ENCODE measurements at regions not wholly inside any gene's neighbourhood (a gene's known extent, or its start where the extent isn't known, plus 50 kb on each side); places are given as distances from the start of the nearest gene placed in this dataset.

- TF ChIP-seq CTCF (IDR thresholded peaks at IDR 0.05; ENCODE audit: low read length, missing control alignments) = no peak
- H3K4me3 ChIP-seq (replicated peaks; ENCODE audit: low read depth, low read length) = no peak overlapping the region
- no peak for DNase-seq (ENCODE audit: low read depth)
Measured at GRCh38 chr13:89217813-89218212, 1546.6 kb downstream of the SLITRK5 start.

GRCh38 chr13:89221557-89222158 lies 1550.5 kb downstream of the SLITRK5 start:
- no peak overlapping the region for H3K4me3 ChIP-seq (replicated peaks; ENCODE audit: low read depth, low read length)
- TF ChIP-seq CTCF (IDR thresholded peaks at IDR 0.05; ENCODE audit: low read length, missing control alignments) = no peak
- no peak for DNase-seq (ENCODE audit: low read depth)

- no peak overlapping the region for H3K4me3 ChIP-seq (replicated peaks; ENCODE audit: low read depth, low read length)
- peak; percentile 12 for DNase-seq (ENCODE audit: low read depth)
- TF ChIP-seq CTCF (IDR thresholded peaks at IDR 0.05; ENCODE audit: low read length, missing control alignments) = no peak
Measured at GRCh38 chr13:89227356-89227755, 1556.2 kb downstream of the SLITRK5 start.

- H3K4me3 ChIP-seq (replicated peaks; ENCODE audit: low read depth, low read length) = no peak overlapping the region
- TF ChIP-seq CTCF (IDR thresholded peaks at IDR 0.05; ENCODE audit: low read length, missing control alignments) = no peak
- no peak for DNase-seq (ENCODE audit: low read depth)
Measured at GRCh38 chr13:89238496-89238895, 1567.3 kb downstream of the SLITRK5 start.

- DNase-seq (ENCODE audit: low read depth) = peak; percentile 4
- H3K4me3 ChIP-seq (replicated peaks; ENCODE audit: low read depth, low read length) = no peak overlapping the region
- TF ChIP-seq CTCF (IDR thresholded peaks at IDR 0.05; ENCODE audit: low read length, missing control alignments) = no peak
Measured at GRCh38 chr13:89239361-89240127, 1568.4 kb downstream of the SLITRK5 start.

GRCh38 chr13:89255844-89256406 lies 1584.8 kb downstream of the SLITRK5 start:
- H3K4me3 ChIP-seq (replicated peaks; ENCODE audit: low read depth, low read length) = no peak overlapping the region
- no peak for DNase-seq (ENCODE audit: low read depth)
- no peak for TF ChIP-seq CTCF (IDR thresholded peaks at IDR 0.05; ENCODE audit: low read length, missing control alignments)
